H1 (cell line): ENCODE measurements at regions not wholly inside any gene's neighbourhood (a gene's known extent, or its start where the extent isn't known, plus 50 kb on each side); places are given as distances from the start of the nearest gene placed in this dataset.

Source experiments
- CBX5 ChIP-seq: fragments of 300-800, 300-1000 bp; sonication (generic); IDR thresholded peaks from 2 replicates; pipeline ENCODE4 v1.7.1; 2016; ENCODE audit warnings: antibody characterized with exemption, low read length, low read depth
- CTCF ChIP-seq, 3 experiments: IDR thresholded peaks; 1 replicate in 2 of 3; 2 replicates in 1 of 3; pipeline versions ENCODE4 v1.5.1 to v1.6.1; 2011; ENCODE audit warnings: low read length in 3 of 3, mild to moderate bottlenecking in 3 of 3, inconsistent platforms in 2 of 3, low read depth in 1 of 3, moderate library complexity in 1 of 3; ENCODE audit not compliant: insufficient read depth in 1 of 3; ENCODE audit errors: control extremely low read depth in 1 of 3
- POLR2AphosphoS5 ChIP-seq: IDR thresholded peaks from 2 replicates; pipeline ENCODE4 v1.6.1; 2011; ENCODE audit warnings: low read depth, low read length
- SP1 ChIP-seq: IDR thresholded peaks from 2 replicates; pipeline ENCODE4 v1.6.1; 2011; ENCODE audit warnings: low read depth, low read length

- TF ChIP-seq CBX5 (no peak), POLR2AphosphoS5 (no peak), CTCF (IDR thresholded peaks at IDR 0.05; ENCODE audit: control extremely low read depth in 1 of 3, insufficient read depth in 1 of 3, low read depth in 1 of 3, low read length in 3 of 3) (no peak), SP1 (no peak)
Observed at GRCh38 chr7:153507885-153508284, 544.3 kb upstream of the DPP6 start.
